CD14-positive monocyte (primary cell): ENCODE measurements at regions not wholly inside any gene's neighbourhood (a gene's known extent, or its start where the extent isn't known, plus 50 kb on each side); places are given as distances from the start of the nearest gene placed in this dataset.

Experiments used
- DNase-seq, 3 donors: peaks; one replicate each; pipeline ENCODE4 v3.0.0-alpha.2; 2011 to 2022
- H2AFZ ChIP-seq: 2 replicates; pipeline ENCODE4 v1.6.0; 2012; ENCODE audit warnings: mild to moderate bottlenecking, low read depth, low read length, inconsistent platforms; ENCODE audit not compliant: insufficient read depth, poor library complexity, severe bottlenecking
- H3K27ac ChIP-seq, 2 donors: 1 replicate in 1 of 2; 2 replicates in 1 of 2; pipeline ENCODE4 v1.5.1; 2012 to 2013; ENCODE audit warnings: low read length in 2 of 2, control low read depth in 1 of 2, inconsistent platforms in 1 of 2, low read depth in 1 of 2, mild to moderate bottlenecking in 1 of 2
- H3K27me3 ChIP-seq, 2 donors: one replicate each; pipeline versions ENCODE4 v1.6.0 to v1.6.1; 2011 to 2013; ENCODE audit warnings: low read length in 2 of 2; ENCODE audit not compliant: control insufficient read depth in 2 of 2, insufficient read depth in 2 of 2
- H3K36me3 ChIP-seq, 2 donors: replicated peaks in 1 of 2; 1 replicate in 1 of 2; 2 replicates in 1 of 2; pipeline versions ENCODE4 v1.5.1 to v1.6.1; 2012 to 2013; ENCODE audit warnings: low read length in 2 of 2, control low read depth in 1 of 2, inconsistent platforms in 1 of 2, mild to moderate bottlenecking in 1 of 2; ENCODE audit not compliant: insufficient read depth in 2 of 2, control insufficient read depth in 1 of 2
- H3K4me1 ChIP-seq, 2 donors: 1 replicate in 1 of 2; 2 replicates in 1 of 2; pipeline versions ENCODE4 v1.5.1 to v1.6.1; 2012 to 2013; ENCODE audit warnings: low read length in 2 of 2, control low read depth in 1 of 2, inconsistent platforms in 1 of 2, mild to moderate bottlenecking in 1 of 2, moderate library complexity in 1 of 2; ENCODE audit not compliant: insufficient read depth in 2 of 2, control insufficient read depth in 1 of 2
- H3K4me2 ChIP-seq: replicated peaks from 2 replicates; pipeline ENCODE3; 2012; ENCODE audit warnings: low read length, moderate library complexity, mild to moderate bottlenecking; ENCODE audit not compliant: poor library complexity, severe bottlenecking; ENCODE audit errors: extremely low read depth
- H3K4me3 ChIP-seq, 3 experiments: fragments of 200-600 bp in 1 of 3; sonication (generic) in 1 of 3; replicated peaks in 1 of 3; 1 replicate in 2 of 3; 2 replicates in 1 of 3; pipeline ENCODE4 v1.5.1; 2011 to 2013; ENCODE audit warnings: low read length in 3 of 3, mild to moderate bottlenecking in 3 of 3, control low read depth in 2 of 3, low read depth in 2 of 3, inconsistent platforms in 1 of 3, moderate library complexity in 1 of 3
- H3K79me2 ChIP-seq: 2 replicates; pipeline ENCODE4 v1.6.0; 2012; ENCODE audit warnings: mild to moderate bottlenecking, control low read depth, inconsistent platforms, low read length, moderate library complexity; ENCODE audit not compliant: insufficient read depth
- H3K9ac ChIP-seq: 2 replicates; pipeline ENCODE4 v1.6.0; 2017; ENCODE audit warnings: low read length, mild to moderate bottlenecking; ENCODE audit not compliant: insufficient read depth, poor library complexity, severe bottlenecking
- H3K9me3 ChIP-seq, 2 donors: replicated peaks in 1 of 2; 1 replicate in 1 of 2; 2 replicates in 1 of 2; pipeline versions ENCODE4 v1.5.1 to v1.6.1; 2012 to 2013; ENCODE audit warnings: low read length in 2 of 2, control low read depth in 1 of 2; ENCODE audit not compliant: control insufficient read depth in 1 of 2, insufficient read depth in 1 of 2
- H4K20me1 ChIP-seq: 2 replicates; pipeline ENCODE4 v1.6.0; 2012; ENCODE audit warnings: mild to moderate bottlenecking, low read length, control low read depth, moderate library complexity; ENCODE audit not compliant: insufficient read depth
- H3K27ac Mint-ChIP-seq, 7 donors: one replicate each; pipeline ENCODE4 v1.8.0; 2020; ENCODE audit warnings: mild to moderate bottlenecking in 7 of 7, mixed read lengths in 7 of 7, moderate library complexity in 6 of 7, inconsistent platforms in 2 of 7
- H3K27me3 Mint-ChIP-seq, 3 donors: one replicate each; pipeline ENCODE4 v1.8.0; 2021 to 2022; ENCODE audit warnings: low read depth in 3 of 3, mild to moderate bottlenecking in 3 of 3, mixed read lengths in 3 of 3, moderate library complexity in 3 of 3, inconsistent platforms in 1 of 3
- H3K36me3 Mint-ChIP-seq, 2 donors: one replicate each; pipeline ENCODE4 v1.8.0; 2020; ENCODE audit warnings: mixed read lengths in 2 of 2, inconsistent platforms in 1 of 2, mild to moderate bottlenecking in 1 of 2
- H3K4me1 Mint-ChIP-seq: one replicate; pipeline ENCODE4 v1.8.0; 2020; ENCODE audit warnings: mild to moderate bottlenecking, mixed read lengths
- H3K4me3 Mint-ChIP-seq, 2 donors: one replicate each; pipeline ENCODE4 v1.8.0; 2020; ENCODE audit warnings: mild to moderate bottlenecking in 2 of 2, mixed read lengths in 2 of 2, moderate library complexity in 1 of 2
- H3K9me3 Mint-ChIP-seq, 7 donors: one replicate each; pipeline ENCODE4 v1.8.0; 2020 to 2022; ENCODE audit warnings: mixed read lengths in 7 of 7, mild to moderate bottlenecking in 6 of 7, moderate library complexity in 6 of 7, inconsistent platforms in 2 of 7
- WGBS: methylation state at CpG from one replicate; pipeline ENCODE4 v1.1.5; 2013; ENCODE audit warnings: missing lambda C conversion rate; ENCODE audit not compliant: insufficient coverage; 5-methylcytosine and 5-hydroxymethylcytosine counted together
- intact Hi-C, 2 donors: fragments of 100-400 bp; cut with micrococcal nuclease; formaldehyde crosslinking; loops; one replicate each; pipeline versions ENCODE4 v1.15.0 to v1.15.1; 2023
- TF ChIP-seq, protein P1 (sequence below): fragments of 200-600 bp; IDR thresholded peaks from one replicate; pipeline ENCODE4 v1.8.0; 2022; ENCODE audit warnings: antibody characterized with exemption, mild to moderate bottlenecking

DNA sequence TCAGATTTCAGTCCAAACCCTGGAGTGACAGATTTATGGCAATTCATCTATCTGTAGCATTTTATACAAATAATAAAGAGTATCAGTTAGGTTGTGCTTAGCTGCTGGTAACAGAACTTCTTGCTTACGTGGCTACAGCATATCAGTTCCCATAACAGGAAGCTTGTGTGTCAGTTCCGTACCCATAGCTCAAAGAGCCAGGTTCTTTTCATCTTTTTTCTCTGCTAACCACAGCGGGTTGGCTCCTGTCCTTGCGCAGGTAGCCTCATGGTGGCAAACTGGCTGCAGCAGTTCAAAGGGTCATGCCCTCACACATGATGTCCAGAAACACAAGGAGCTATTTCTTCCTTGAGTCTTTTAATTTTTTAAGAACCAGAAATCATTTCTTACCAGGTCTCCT lies 1041.8 kb downstream of the GATA3 start:
- no peaks in the 10 kb centered on the region for H3K36me3 ChIP-seq
- Mint-ChIP-seq H3K4me3 (no peak overlapping the region), H3K36me3 (no peaks in the 10 kb centered on the region), H3K27ac (no peak overlapping the region), H3K4me1 (no peaks in the 10 kb centered on the region), H3K9me3 (peaks cover 0 to 3% (median 0%) of the 10 kb centered on the region in 7 donors), H3K27me3 (peaks cover 0 to 2% (median 1%) of the 10 kb centered on the region in 3 donors)
- 100% methylated on average over 3 of the region's 4 CpGs for WGBS
- no peak for DNase-seq
- intact Hi-C loops: no loop called here
- H3K9ac ChIP-seq: no peak overlapping the region
- TF ChIP-seq, protein P1, sequence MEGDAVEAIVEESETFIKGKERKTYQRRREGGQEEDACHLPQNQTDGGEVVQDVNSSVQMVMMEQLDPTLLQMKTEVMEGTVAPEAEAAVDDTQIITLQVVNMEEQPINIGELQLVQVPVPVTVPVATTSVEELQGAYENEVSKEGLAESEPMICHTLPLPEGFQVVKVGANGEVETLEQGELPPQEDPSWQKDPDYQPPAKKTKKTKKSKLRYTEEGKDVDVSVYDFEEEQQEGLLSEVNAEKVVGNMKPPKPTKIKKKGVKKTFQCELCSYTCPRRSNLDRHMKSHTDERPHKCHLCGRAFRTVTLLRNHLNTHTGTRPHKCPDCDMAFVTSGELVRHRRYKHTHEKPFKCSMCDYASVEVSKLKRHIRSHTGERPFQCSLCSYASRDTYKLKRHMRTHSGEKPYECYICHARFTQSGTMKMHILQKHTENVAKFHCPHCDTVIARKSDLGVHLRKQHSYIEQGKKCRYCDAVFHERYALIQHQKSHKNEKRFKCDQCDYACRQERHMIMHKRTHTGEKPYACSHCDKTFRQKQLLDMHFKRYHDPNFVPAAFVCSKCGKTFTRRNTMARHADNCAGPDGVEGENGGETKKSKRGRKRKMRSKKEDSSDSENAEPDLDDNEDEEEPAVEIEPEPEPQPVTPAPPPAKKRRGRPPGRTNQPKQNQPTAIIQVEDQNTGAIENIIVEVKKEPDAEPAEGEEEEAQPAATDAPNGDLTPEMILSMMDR: no peak
- H3K4me1 ChIP-seq: no peaks in the 10 kb centered on the region
- no peak overlapping the region for H3K27ac ChIP-seq
- H3K27me3 ChIP-seq: no peaks in the 10 kb centered on the region
- no peak overlapping the region for H2AFZ ChIP-seq
- no peaks in the 10 kb centered on the region for H3K79me2 ChIP-seq
- no peak overlapping the region for H3K4me2 ChIP-seq
- no peak overlapping the region for H3K4me3 ChIP-seq
- H3K9me3 ChIP-seq: no peaks in the 10 kb centered on the region
- H4K20me1 ChIP-seq: no peaks in the 10 kb centered on the region

DNA sequence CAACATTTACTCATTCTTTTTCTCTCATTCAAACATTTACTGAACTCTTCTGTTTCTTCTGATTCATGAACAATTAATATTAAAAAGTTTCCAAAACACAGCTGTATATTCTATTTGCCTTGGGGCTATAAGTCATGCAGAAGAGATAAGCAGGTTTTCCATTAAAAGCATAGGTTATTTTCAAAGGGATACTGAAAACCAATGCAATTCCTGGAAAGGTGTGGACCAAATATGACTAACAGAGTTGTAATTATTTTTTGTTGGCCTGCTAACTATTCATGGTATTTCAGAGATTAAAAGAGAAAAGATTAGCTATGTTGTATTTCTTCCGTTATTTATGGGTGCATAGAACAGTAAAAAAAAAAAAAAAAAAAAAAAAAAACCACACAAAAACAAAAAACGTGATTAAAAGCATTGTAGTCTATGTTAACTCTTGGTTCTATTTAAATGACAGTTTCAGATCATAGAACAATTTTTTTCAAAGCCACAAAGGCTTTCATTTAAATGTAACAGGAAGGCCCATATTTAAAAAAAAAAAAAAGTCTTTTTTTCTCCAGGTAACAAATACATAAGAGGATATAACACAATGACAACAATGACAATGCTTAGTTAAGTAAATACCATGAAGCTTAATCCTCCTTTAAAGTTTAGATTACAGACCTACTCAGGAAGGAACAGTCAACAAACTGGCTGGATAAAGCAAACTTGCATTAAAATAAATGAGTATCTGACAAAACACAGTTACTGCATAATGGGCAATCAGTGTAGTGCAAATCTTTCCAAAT lies 1042.9 kb downstream of the GATA3 start:
- Histone ChIP-seq H2AFZ (no peak overlapping the region), H3K4me1 (no peaks in the 10 kb centered on the region), H3K79me2 (no peaks in the 10 kb centered on the region), H3K4me2 (no peak overlapping the region), H3K9ac (no peak overlapping the region), H3K27me3 (no peaks in the 10 kb centered on the region), H3K9me3 (no peaks in the 10 kb centered on the region), H3K4me3 (no peak overlapping the region), H3K27ac (no peak overlapping the region), H3K36me3 (no peaks in the 10 kb centered on the region), H4K20me1 (no peaks in the 10 kb centered on the region)
- peaks cover 0 to 2% (median 1%) of the 10 kb centered on the region in 3 donors for H3K27me3 Mint-ChIP-seq
- TF ChIP-seq, protein P1: no peak
- H3K9me3 Mint-ChIP-seq: peaks cover 0 to 3% (median 0%) of the 10 kb centered on the region in 7 donors
- no peak for DNase-seq
- H3K27ac Mint-ChIP-seq: no peak overlapping the region
- WGBS: no CpG with 5 or more reads among the region's 2 CpGs
- no peaks in the 10 kb centered on the region for H3K4me1 Mint-ChIP-seq
- no peak overlapping the region for H3K4me3 Mint-ChIP-seq
- intact Hi-C loops: no loop called here
- no peaks in the 10 kb centered on the region for H3K36me3 Mint-ChIP-seq
